H9 (cell line): ENCODE measurements at regions not wholly inside any gene's neighbourhood (a gene's known extent, or its start where the extent isn't known, plus 50 kb on each side); places are given as distances from the start of the nearest gene placed in this dataset.

ENCODE experiments used
- DNase-seq: peaks from one replicate; pipeline ENCODE4 v3.0.0-alpha.2; 2017
- H2AFZ ChIP-seq: one replicate; pipeline ENCODE4 v1.6.1; 2013; ENCODE audit warnings: mild to moderate bottlenecking, low read length, control low read depth, moderate library complexity
- H2AK5ac ChIP-seq: 2 replicates; pipeline ENCODE4 v1.6.1; 2013; ENCODE audit warnings: low read length, control low read depth, mixed read lengths; ENCODE audit not compliant: insufficient read length
- H2BK120ac ChIP-seq: one replicate; pipeline ENCODE4 v1.6.1; 2013; ENCODE audit warnings: low read depth, mild to moderate bottlenecking, low read length, control low read depth, inconsistent platforms; ENCODE audit not compliant: poor library complexity, severe bottlenecking
- H2BK12ac ChIP-seq: 2 replicates; pipeline ENCODE4 v1.6.1; 2013; ENCODE audit warnings: low read length, control low read depth, mixed read lengths, low read depth; ENCODE audit not compliant: insufficient read length
- H2BK15ac ChIP-seq: 2 replicates; pipeline ENCODE4 v1.6.1; 2013; ENCODE audit warnings: low read depth, low read length, control low read depth
- H2BK20ac ChIP-seq: one replicate; pipeline ENCODE4 v1.6.1; 2013; ENCODE audit warnings: low read depth, mild to moderate bottlenecking, low read length, control low read depth, inconsistent platforms; ENCODE audit not compliant: poor library complexity, severe bottlenecking
- H2BK5ac ChIP-seq: 2 replicates; pipeline ENCODE4 v1.6.1; 2013; ENCODE audit warnings: low read length, control low read depth, mixed read lengths; ENCODE audit not compliant: insufficient read length
- H3K14ac ChIP-seq: 2 replicates; pipeline ENCODE4 v1.6.1; 2013; ENCODE audit warnings: low read length, control low read depth; ENCODE audit not compliant: insufficient read depth
- H3K18ac ChIP-seq: 2 replicates; pipeline ENCODE4 v1.6.1; 2013; ENCODE audit warnings: low read depth, mild to moderate bottlenecking, mixed read lengths, low read length, control low read depth; ENCODE audit not compliant: insufficient read length
- H3K23ac ChIP-seq: 2 replicates; pipeline ENCODE4 v1.6.1; 2013; ENCODE audit warnings: low read length, control low read depth, mixed read lengths, low read depth; ENCODE audit not compliant: insufficient read length
- H3K23me2 ChIP-seq: 2 replicates; pipeline ENCODE4 v1.6.1; 2013; ENCODE audit warnings: low read depth, mild to moderate bottlenecking, mixed read lengths, low read length, control low read depth; ENCODE audit not compliant: insufficient read length, poor library complexity, severe bottlenecking
- H3K27ac ChIP-seq: 2 replicates; pipeline ENCODE4 v1.5.1; 2013; ENCODE audit warnings: low read length, control low read depth, mixed read lengths, low read depth; ENCODE audit not compliant: insufficient read length
- H3K27me3 ChIP-seq: 2 replicates; pipeline ENCODE4 v1.6.1; 2013; ENCODE audit warnings: low read length, control low read depth, inconsistent platforms; ENCODE audit not compliant: insufficient read depth
- H3K4ac ChIP-seq: 2 replicates; pipeline ENCODE4 v1.6.1; 2013; ENCODE audit warnings: low read depth, mild to moderate bottlenecking, control low read depth, inconsistent platforms, low read length, moderate library complexity
- H3K4me1 ChIP-seq: 2 replicates; pipeline ENCODE4 v1.6.1; 2013; ENCODE audit warnings: low read length, control low read depth, inconsistent platforms; ENCODE audit not compliant: insufficient read depth
- H3K4me2 ChIP-seq: 2 replicates; pipeline ENCODE4 v1.6.1; 2013; ENCODE audit warnings: low read length, control low read depth, mixed read lengths; ENCODE audit not compliant: insufficient read length, insufficient read depth
- H3K56ac ChIP-seq: 2 replicates; pipeline ENCODE4 v1.6.1; 2013; ENCODE audit warnings: low read depth, mild to moderate bottlenecking, mixed read lengths, low read length, control low read depth; ENCODE audit not compliant: insufficient read length
- H3K79me1 ChIP-seq: 2 replicates; pipeline ENCODE4 v1.6.1; 2013; ENCODE audit warnings: low read depth, mild to moderate bottlenecking, moderate library complexity, low read length, control low read depth, inconsistent platforms; ENCODE audit not compliant: insufficient read depth, poor library complexity, severe bottlenecking
- H3K79me2 ChIP-seq: 2 replicates; pipeline ENCODE4 v1.6.1; 2013; ENCODE audit warnings: low read length, control low read depth, inconsistent platforms; ENCODE audit not compliant: insufficient read depth
- H3K9ac ChIP-seq: 2 replicates; pipeline ENCODE4 v1.6.1; 2013; ENCODE audit warnings: low read length, control low read depth, mixed read lengths; ENCODE audit not compliant: insufficient read length; ENCODE audit errors: extremely low read depth
- H3K9me3 ChIP-seq: one replicate; pipeline ENCODE4 v1.6.1; 2013; ENCODE audit warnings: low read depth, low read length, inconsistent platforms; ENCODE audit not compliant: control insufficient read depth
- H3T11ph ChIP-seq: one replicate; pipeline ENCODE4 v1.6.1; 2013; ENCODE audit warnings: mild to moderate bottlenecking, low read length, control low read depth, inconsistent platforms
- H4K20me1 ChIP-seq: one replicate; pipeline ENCODE4 v1.6.1; 2013; ENCODE audit not compliant: control insufficient read depth, insufficient read length, insufficient read depth
- H4K5ac ChIP-seq: 2 replicates; pipeline ENCODE4 v1.6.1; 2013; ENCODE audit warnings: low read depth, mild to moderate bottlenecking, mixed read lengths, low read length, control low read depth; ENCODE audit not compliant: insufficient read length
- H4K8ac ChIP-seq: replicated peaks from 2 replicates; pipeline ENCODE4 v1.6.1; 2013; ENCODE audit warnings: low read length, control low read depth, mixed read lengths, low read depth; ENCODE audit not compliant: insufficient read length
- H4K91ac ChIP-seq: 2 replicates; pipeline ENCODE4 v1.6.1; 2013; ENCODE audit warnings: low read depth, mild to moderate bottlenecking, moderate library complexity, mixed read lengths, low read length, control low read depth; ENCODE audit not compliant: insufficient read length
- H3K27ac Mint-ChIP-seq, 3 experiments: 2 replicates in 2 of 3; 3 replicates in 1 of 3; pipeline ENCODE4 v1.8.0; 2020 to 2021; ENCODE audit warnings: mixed read lengths in 3 of 3, mild to moderate bottlenecking in 1 of 3, moderate library complexity in 1 of 3
- H3K27me3 Mint-ChIP-seq: 2 replicates; pipeline ENCODE4 v1.8.0; 2021; ENCODE audit warnings: low read depth, mild to moderate bottlenecking, moderate library complexity, mixed read lengths
- H3K36me3 Mint-ChIP-seq, 3 experiments: 2 replicates in 2 of 3; 3 replicates in 1 of 3; pipeline ENCODE4 v1.8.0; 2020 to 2021; ENCODE audit warnings: low read depth in 3 of 3, mixed read lengths in 3 of 3; ENCODE audit not compliant: insufficient read depth in 1 of 3
- H3K4me1 Mint-ChIP-seq, 2 experiments: 2 replicates each; pipeline ENCODE4 v1.8.0; 2020; ENCODE audit warnings: mixed read lengths in 2 of 2
- H3K4me3 Mint-ChIP-seq, 2 experiments: 2 replicates in 1 of 2; 3 replicates in 1 of 2; pipeline ENCODE4 v1.8.0; 2020 to 2021; ENCODE audit warnings: mild to moderate bottlenecking in 2 of 2, mixed read lengths in 2 of 2, moderate library complexity in 1 of 2
- H3K9me3 Mint-ChIP-seq, 2 experiments: 2 replicates in 1 of 2; 3 replicates in 1 of 2; pipeline ENCODE4 v1.8.0; 2020; ENCODE audit warnings: mild to moderate bottlenecking in 2 of 2, mixed read lengths in 2 of 2, moderate library complexity in 1 of 2
- WGBS: extraction: QIAGEN DNeasy Blood & Tissue Kit; methylation state at CpG from one replicate; pipeline ENCODE4 v1.1.7; 2013; ENCODE audit warnings: missing lambda C conversion rate, low lambda C conversion rate, mixed read lengths; ENCODE audit not compliant: insufficient read length; ENCODE audit errors: extremely low coverage; 5-methylcytosine and 5-hydroxymethylcytosine counted together
- TF ChIP-seq, protein P1 (sequence below): fragments of 200-600 bp; sonication (generic); conservative IDR thresholded peaks from 3 replicates; pipeline ENCODE4 v1.8.0; 2021; ENCODE audit warnings: antibody characterized with exemption, mild to moderate bottlenecking

DNA sequence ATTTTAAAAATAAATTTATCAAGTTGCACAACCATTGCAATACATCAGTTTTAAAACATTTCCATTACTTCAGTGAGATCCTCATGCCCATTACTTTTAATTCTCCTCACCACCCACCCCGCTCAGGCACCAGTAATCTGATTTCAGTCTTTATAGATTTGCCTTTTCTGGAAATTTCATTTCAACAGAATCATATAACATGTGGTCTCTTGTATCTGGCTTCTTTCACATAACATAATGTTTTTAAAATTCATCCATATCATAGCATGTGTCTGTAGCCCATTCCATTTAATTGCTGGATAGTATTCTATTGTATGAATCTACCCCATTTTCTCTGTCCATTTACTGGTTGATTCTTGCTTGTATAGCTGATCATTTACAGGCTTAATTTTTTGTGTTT lies 110.3 kb upstream of the TMEM108 start:
- H3K36me3 Mint-ChIP-seq: no peaks in the 10 kb centered on the region
- Histone ChIP-seq H3K23ac (no peak overlapping the region), H3K79me1 (no peaks in the 10 kb centered on the region), H3K14ac (no peak overlapping the region), H3K56ac (no peak overlapping the region), H3K79me2 (no peaks in the 10 kb centered on the region), H2BK120ac (no peak overlapping the region), H2BK20ac (no peak overlapping the region), H3K23me2 (no peaks in the 10 kb centered on the region), H3K4me2 (no peak overlapping the region), H3K27me3 (no peaks in the 10 kb centered on the region), H3K18ac (no peak overlapping the region), H3K27ac (no peak overlapping the region), H3T11ph (no peak overlapping the region), H2BK12ac (no peak overlapping the region), H2AK5ac (no peak overlapping the region), H3K9ac (no peak overlapping the region), H4K91ac (no peak overlapping the region), H4K5ac (no peak overlapping the region), H2BK5ac (no peak overlapping the region), H4K8ac (no peak overlapping the region), H3K4me1 (no peaks in the 10 kb centered on the region), H2BK15ac (no peak overlapping the region), H4K20me1 (no peaks in the 10 kb centered on the region), H3K4ac (no peak overlapping the region), H2AFZ (no peak overlapping the region), H3K9me3 (no peaks in the 10 kb centered on the region)
- H3K27ac Mint-ChIP-seq: no peak overlapping the region
- no peak for DNase-seq
- WGBS: no CpG with 5 or more reads among the region's 1 CpG
- no peaks in the 10 kb centered on the region for H3K27me3 Mint-ChIP-seq
- H3K4me3 Mint-ChIP-seq: no peak overlapping the region
- no peaks in the 10 kb centered on the region for H3K4me1 Mint-ChIP-seq
- no peaks in the 10 kb centered on the region for H3K9me3 Mint-ChIP-seq
- TF ChIP-seq, protein P1, sequence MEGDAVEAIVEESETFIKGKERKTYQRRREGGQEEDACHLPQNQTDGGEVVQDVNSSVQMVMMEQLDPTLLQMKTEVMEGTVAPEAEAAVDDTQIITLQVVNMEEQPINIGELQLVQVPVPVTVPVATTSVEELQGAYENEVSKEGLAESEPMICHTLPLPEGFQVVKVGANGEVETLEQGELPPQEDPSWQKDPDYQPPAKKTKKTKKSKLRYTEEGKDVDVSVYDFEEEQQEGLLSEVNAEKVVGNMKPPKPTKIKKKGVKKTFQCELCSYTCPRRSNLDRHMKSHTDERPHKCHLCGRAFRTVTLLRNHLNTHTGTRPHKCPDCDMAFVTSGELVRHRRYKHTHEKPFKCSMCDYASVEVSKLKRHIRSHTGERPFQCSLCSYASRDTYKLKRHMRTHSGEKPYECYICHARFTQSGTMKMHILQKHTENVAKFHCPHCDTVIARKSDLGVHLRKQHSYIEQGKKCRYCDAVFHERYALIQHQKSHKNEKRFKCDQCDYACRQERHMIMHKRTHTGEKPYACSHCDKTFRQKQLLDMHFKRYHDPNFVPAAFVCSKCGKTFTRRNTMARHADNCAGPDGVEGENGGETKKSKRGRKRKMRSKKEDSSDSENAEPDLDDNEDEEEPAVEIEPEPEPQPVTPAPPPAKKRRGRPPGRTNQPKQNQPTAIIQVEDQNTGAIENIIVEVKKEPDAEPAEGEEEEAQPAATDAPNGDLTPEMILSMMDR: no peak
